HEK293 (cell line): ENCODE measurements at regions not wholly inside any gene's neighbourhood (a gene's known extent, or its start where the extent isn't known, plus 50 kb on each side); places are given as distances from the start of the nearest gene placed in this dataset.

Experiments used
- CTCF ChIA-PET: fragments of 350-600 bp; formaldehyde crosslinking; extraction: SDS; loops from one replicate; lab custom pipeline; 2021; ENCODE audit warnings: antibody characterized with exemption; lab: Yijun Ruan, JAX
- POLR2A ChIA-PET: fragments of 300-600 bp; formaldehyde crosslinking; extraction: SDS; loops from one replicate; lab custom pipeline; 2020; ENCODE audit warnings: antibody characterized with exemption, inconsistent platforms; lab: Yijun Ruan, JAX
- H3K27ac ChIP-seq: fragments of 200-500 bp; sonication (Bioruptor generic); 2 replicates; pipeline ENCODE4 v1.5.1; 2014; ENCODE audit warnings: low read depth, low read length, control low read depth, inconsistent platforms; ENCODE audit errors: extremely low read depth
- H3K36me3 ChIP-seq, 2 experiments: fragments of 200-500 bp in 1 of 2; sonication (Bioruptor generic) in 1 of 2; 1 replicate in 1 of 2; 2 replicates in 1 of 2; pipeline ENCODE4 v1.5.1; 2014 to 2017; ENCODE audit warnings: inconsistent platforms in 2 of 2, low read length in 2 of 2; ENCODE audit not compliant: control insufficient read depth in 2 of 2, insufficient read depth in 1 of 2
- H3K4me1 ChIP-seq: fragments of 200-500 bp; sonication (Bioruptor generic); 2 replicates; pipeline ENCODE4 v1.5.1; 2014; ENCODE audit warnings: mild to moderate bottlenecking, low read length, inconsistent platforms; ENCODE audit not compliant: control insufficient read depth, insufficient read depth
- H3K4me3 ChIP-seq: 2 replicates; pipeline ENCODE4 v1.5.1; 2011; ENCODE audit warnings: low read depth, mild to moderate bottlenecking, control low read depth, low read length, moderate library complexity
- H3K9me3 ChIP-seq: fragments of 200-500 bp; sonication (Bioruptor generic); 2 replicates; pipeline ENCODE4 v1.5.1; 2014; ENCODE audit warnings: low read depth, low read length, inconsistent platforms; ENCODE audit not compliant: control insufficient read depth, insufficient read depth
- GLI2 ChIP-seq: fragments of 450-650 bp; formaldehyde crosslinking; IDR thresholded peaks from 2 replicates; pipeline ENCODE4; 2017; ENCODE audit warnings: missing biosample characterization, missing genetic modification characterization, low read depth, borderline replicate concordance
- HOXC10 ChIP-seq: sonication (generic); formaldehyde crosslinking; IDR thresholded peaks from 2 replicates; pipeline ENCODE4 v1.8.1; 2023; ENCODE audit warnings: mild to moderate bottlenecking, missing genetic modification reagents
- KLF9 ChIP-seq: fragments of 450-650 bp; formaldehyde crosslinking; IDR thresholded peaks from 2 replicates; pipeline ENCODE4 v1.5.1; 2016; ENCODE audit warnings: missing biosample characterization, missing genetic modification characterization, low read depth
- SCRT1 ChIP-seq: fragments of 450-650 bp; formaldehyde crosslinking; IDR thresholded peaks from 2 replicates; pipeline ENCODE4 v1.5.1; 2016; ENCODE audit warnings: missing biosample characterization, missing genetic modification characterization, borderline replicate concordance
- SP3 ChIP-seq: fragments of 450-650 bp; formaldehyde crosslinking; IDR thresholded peaks from 2 replicates; pipeline ENCODE4 v1.5.1; 2016; ENCODE audit warnings: missing biosample characterization, missing genetic modification characterization
- ZBTB20 ChIP-seq: fragments of 450-650 bp; formaldehyde crosslinking; IDR thresholded peaks from 2 replicates; pipeline ENCODE4 v1.5.1; 2016; ENCODE audit warnings: missing biosample characterization, missing genetic modification characterization
- ZFHX2 ChIP-seq: fragments of 450-650 bp; formaldehyde crosslinking; conservative IDR thresholded peaks from 2 replicates; pipeline ENCODE4 v1.5.1; 2016; ENCODE audit warnings: missing biosample characterization, missing genetic modification characterization
- ZFP3 ChIP-seq: fragments of 450-650 bp; formaldehyde crosslinking; IDR thresholded peaks from 2 replicates; pipeline ENCODE4 v1.5.1; 2016; ENCODE audit warnings: low read depth, missing biosample characterization, missing genetic modification characterization
- ZNF529 ChIP-seq: fragments of 450-650 bp; formaldehyde crosslinking; IDR thresholded peaks from 2 replicates; pipeline ENCODE4 v1.5.1; 2017; ENCODE audit warnings: missing genetic modification characterization, missing biosample characterization; ENCODE audit not compliant: insufficient replicate concordance
- ZNF561 ChIP-seq: fragments of 450-650 bp; IDR thresholded peaks from 2 replicates; pipeline ENCODE4 v1.5.1; 2018; ENCODE audit warnings: missing biosample characterization, missing genetic modification characterization, borderline replicate concordance
- ZNF776 ChIP-seq: fragments of 450-650 bp; formaldehyde crosslinking; IDR thresholded peaks from 2 replicates; pipeline ENCODE4 v1.5.0; 2017; ENCODE audit warnings: missing biosample characterization, missing genetic modification characterization, borderline replicate concordance
- ZNF843 ChIP-seq: fragments of 450-650 bp; formaldehyde crosslinking; IDR thresholded peaks from 2 replicates; pipeline ENCODE4 v1.5.1; 2016; ENCODE audit warnings: missing biosample characterization, missing genetic modification characterization
- TF ChIP-seq, protein P1 (sequence below): fragments of 450-650 bp; formaldehyde crosslinking; IDR thresholded peaks from 2 replicates; pipeline ENCODE4 v1.5.1; 2017; ENCODE audit warnings: missing biosample characterization, missing genetic modification characterization
- TF ChIP-seq, protein P2 (sequence below): fragments of 450-650 bp; formaldehyde crosslinking; IDR thresholded peaks from 2 replicates; pipeline ENCODE4 v1.5.1; 2016; ENCODE audit warnings: missing biosample characterization, missing genetic modification characterization
- TF ChIP-seq, protein P3 (sequence below): fragments of 450-650 bp; formaldehyde crosslinking; IDR thresholded peaks from 2 replicates; pipeline ENCODE4 v1.5.1; 2017; ENCODE audit warnings: missing biosample characterization, missing genetic modification characterization
- TF ChIP-seq, protein P4 (sequence below): fragments of 450-650 bp; formaldehyde crosslinking; IDR thresholded peaks from 2 replicates; pipeline ENCODE4 v1.5.1; 2016; ENCODE audit warnings: missing biosample characterization, missing genetic modification characterization, low read depth
- TF ChIP-seq, protein P5 (sequence below): IDR thresholded peaks from 2 replicates; pipeline ENCODE4 v1.6.1; 2011; ENCODE audit warnings: mild to moderate bottlenecking, low read depth, low read length, borderline replicate concordance
- TF ChIP-seq, protein P6 (sequence below): fragments of 450-650 bp; formaldehyde crosslinking; IDR thresholded peaks from 2 replicates; pipeline ENCODE4 v1.5.1; 2016; ENCODE audit warnings: missing biosample characterization, missing genetic modification characterization, borderline replicate concordance

DNA sequence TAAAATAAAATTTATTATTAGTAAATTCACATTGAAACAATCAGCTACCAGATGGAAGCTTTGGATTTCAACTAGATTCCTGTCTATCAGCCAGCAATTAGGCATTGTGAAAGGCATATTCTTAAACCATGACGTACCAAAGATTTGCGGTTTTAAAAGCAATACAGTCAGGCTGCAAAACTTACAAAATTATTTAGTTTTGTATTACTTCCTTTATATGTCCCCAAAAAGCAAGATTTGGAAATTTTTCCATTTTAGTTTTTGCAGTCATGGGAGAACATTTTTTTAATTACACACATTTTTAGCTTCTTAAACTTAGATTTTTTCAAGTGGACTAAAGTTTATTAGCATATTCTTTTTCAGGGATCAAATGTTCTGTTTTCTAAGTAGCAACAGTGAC, 225.0 kb upstream of the KITLG start (continued):
- TF ChIP-seq, protein P1, sequence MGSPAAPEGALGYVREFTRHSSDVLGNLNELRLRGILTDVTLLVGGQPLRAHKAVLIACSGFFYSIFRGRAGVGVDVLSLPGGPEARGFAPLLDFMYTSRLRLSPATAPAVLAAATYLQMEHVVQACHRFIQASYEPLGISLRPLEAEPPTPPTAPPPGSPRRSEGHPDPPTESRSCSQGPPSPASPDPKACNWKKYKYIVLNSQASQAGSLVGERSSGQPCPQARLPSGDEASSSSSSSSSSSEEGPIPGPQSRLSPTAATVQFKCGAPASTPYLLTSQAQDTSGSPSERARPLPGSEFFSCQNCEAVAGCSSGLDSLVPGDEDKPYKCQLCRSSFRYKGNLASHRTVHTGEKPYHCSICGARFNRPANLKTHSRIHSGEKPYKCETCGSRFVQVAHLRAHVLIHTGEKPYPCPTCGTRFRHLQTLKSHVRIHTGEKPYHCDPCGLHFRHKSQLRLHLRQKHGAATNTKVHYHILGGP = no peak
- TF ChIP-seq ZBTB20 (tag by site-specific recombination) (no peak), HOXC10 (CRISPR knock-in tag) (no peak), ZFHX2 (tag by site-specific recombination) (no peak), ZNF843 (tag by site-specific recombination) (no peak), KLF9 (no peak), ZFP3 (tag by site-specific recombination) (no peak)
- TF ChIP-seq, protein P2, sequence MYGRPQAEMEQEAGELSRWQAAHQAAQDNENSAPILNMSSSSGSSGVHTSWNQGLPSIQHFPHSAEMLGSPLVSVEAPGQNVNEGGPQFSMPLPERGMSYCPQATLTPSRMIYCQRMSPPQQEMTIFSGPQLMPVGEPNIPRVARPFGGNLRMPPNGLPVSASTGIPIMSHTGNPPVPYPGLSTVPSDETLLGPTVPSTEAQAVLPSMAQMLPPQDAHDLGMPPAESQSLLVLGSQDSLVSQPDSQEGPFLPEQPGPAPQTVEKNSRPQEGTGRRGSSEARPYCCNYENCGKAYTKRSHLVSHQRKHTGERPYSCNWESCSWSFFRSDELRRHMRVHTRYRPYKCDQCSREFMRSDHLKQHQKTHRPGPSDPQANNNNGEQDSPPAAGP (tag by site-specific recombination) = no peak

DNA sequence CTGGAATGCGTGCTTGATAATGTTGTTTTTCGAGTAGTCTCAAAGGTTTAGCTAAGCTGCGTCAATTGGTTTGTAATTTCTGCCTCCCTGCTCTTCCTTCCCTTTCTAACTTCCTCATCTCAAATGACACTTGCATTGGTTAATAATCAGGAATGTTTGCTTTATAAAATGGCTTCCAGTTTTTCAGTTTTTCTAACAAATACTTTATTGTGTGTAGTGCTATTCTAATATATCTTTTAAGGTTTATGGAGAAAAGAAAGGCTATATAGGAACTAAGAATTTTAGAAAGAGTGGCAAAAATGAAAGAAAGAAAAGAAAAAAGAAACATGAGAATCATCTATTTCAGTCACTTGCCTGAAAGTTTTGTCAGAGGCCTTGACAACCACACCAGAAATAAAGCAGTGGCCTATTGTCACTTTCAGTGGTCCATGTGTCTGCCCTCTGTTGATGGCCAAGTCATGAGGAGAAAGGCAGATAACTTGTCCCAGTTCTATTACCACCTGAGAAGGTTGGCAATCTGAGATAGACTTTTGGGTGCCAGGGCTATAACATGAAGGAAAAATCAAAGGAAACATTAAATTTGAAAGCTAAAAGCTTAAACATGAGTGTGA, 221.9 kb upstream of the KITLG start:
- H3K4me3 ChIP-seq = no peak overlapping the region
- ChIA-PET POLR2A (no interaction called here), CTCF (no interaction called here)
- TF ChIP-seq ZNF529 (tag by site-specific recombination) (no peak), GLI2 (no peak), ZNF561 (tag by site-specific recombination) (no peak), ZNF776 (tag by site-specific recombination) (no peak), SP3 (tag by site-specific recombination) (no peak), SCRT1 (tag by site-specific recombination) (no peak)
- TF ChIP-seq, protein P3, sequence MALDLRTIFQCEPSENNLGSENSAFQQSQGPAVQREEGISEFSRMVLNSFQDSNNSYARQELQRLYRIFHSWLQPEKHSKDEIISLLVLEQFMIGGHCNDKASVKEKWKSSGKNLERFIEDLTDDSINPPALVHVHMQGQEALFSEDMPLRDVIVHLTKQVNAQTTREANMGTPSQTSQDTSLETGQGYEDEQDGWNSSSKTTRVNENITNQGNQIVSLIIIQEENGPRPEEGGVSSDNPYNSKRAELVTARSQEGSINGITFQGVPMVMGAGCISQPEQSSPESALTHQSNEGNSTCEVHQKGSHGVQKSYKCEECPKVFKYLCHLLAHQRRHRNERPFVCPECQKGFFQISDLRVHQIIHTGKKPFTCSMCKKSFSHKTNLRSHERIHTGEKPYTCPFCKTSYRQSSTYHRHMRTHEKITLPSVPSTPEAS (tag by site-specific recombination) = no peak
- TF ChIP-seq, protein P4, sequence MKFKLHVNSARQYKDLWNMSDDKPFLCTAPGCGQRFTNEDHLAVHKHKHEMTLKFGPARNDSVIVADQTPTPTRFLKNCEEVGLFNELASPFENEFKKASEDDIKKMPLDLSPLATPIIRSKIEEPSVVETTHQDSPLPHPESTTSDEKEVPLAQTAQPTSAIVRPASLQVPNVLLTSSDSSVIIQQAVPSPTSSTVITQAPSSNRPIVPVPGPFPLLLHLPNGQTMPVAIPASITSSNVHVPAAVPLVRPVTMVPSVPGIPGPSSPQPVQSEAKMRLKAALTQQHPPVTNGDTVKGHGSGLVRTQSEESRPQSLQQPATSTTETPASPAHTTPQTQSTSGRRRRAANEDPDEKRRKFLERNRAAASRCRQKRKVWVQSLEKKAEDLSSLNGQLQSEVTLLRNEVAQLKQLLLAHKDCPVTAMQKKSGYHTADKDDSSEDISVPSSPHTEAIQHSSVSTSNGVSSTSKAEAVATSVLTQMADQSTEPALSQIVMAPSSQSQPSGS (tag by site-specific recombination) = no peak
- TF ChIP-seq, protein P5, sequence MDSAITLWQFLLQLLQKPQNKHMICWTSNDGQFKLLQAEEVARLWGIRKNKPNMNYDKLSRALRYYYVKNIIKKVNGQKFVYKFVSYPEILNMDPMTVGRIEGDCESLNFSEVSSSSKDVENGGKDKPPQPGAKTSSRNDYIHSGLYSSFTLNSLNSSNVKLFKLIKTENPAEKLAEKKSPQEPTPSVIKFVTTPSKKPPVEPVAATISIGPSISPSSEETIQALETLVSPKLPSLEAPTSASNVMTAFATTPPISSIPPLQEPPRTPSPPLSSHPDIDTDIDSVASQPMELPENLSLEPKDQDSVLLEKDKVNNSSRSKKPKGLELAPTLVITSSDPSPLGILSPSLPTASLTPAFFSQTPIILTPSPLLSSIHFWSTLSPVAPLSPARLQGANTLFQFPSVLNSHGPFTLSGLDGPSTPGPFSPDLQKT = no peak
- TF ChIP-seq, protein P6, sequence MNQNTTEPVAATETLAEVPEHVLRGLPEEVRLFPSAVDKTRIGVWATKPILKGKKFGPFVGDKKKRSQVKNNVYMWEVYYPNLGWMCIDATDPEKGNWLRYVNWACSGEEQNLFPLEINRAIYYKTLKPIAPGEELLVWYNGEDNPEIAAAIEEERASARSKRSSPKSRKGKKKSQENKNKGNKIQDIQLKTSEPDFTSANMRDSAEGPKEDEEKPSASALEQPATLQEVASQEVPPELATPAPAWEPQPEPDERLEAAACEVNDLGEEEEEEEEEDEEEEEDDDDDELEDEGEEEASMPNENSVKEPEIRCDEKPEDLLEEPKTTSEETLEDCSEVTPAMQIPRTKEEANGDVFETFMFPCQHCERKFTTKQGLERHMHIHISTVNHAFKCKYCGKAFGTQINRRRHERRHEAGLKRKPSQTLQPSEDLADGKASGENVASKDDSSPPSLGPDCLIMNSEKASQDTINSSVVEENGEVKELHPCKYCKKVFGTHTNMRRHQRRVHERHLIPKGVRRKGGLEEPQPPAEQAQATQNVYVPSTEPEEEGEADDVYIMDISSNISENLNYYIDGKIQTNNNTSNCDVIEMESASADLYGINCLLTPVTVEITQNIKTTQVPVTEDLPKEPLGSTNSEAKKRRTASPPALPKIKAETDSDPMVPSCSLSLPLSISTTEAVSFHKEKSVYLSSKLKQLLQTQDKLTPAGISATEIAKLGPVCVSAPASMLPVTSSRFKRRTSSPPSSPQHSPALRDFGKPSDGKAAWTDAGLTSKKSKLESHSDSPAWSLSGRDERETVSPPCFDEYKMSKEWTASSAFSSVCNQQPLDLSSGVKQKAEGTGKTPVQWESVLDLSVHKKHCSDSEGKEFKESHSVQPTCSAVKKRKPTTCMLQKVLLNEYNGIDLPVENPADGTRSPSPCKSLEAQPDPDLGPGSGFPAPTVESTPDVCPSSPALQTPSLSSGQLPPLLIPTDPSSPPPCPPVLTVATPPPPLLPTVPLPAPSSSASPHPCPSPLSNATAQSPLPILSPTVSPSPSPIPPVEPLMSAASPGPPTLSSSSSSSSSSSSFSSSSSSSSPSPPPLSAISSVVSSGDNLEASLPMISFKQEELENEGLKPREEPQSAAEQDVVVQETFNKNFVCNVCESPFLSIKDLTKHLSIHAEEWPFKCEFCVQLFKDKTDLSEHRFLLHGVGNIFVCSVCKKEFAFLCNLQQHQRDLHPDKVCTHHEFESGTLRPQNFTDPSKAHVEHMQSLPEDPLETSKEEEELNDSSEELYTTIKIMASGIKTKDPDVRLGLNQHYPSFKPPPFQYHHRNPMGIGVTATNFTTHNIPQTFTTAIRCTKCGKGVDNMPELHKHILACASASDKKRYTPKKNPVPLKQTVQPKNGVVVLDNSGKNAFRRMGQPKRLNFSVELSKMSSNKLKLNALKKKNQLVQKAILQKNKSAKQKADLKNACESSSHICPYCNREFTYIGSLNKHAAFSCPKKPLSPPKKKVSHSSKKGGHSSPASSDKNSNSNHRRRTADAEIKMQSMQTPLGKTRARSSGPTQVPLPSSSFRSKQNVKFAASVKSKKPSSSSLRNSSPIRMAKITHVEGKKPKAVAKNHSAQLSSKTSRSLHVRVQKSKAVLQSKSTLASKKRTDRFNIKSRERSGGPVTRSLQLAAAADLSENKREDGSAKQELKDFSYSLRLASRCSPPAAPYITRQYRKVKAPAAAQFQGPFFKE (tag by site-specific recombination) = no peak
- TF ChIP-seq, all 188 proteins: peak for 0
- Histone ChIP-seq H3K9me3 (no peaks in the 10 kb centered on the region), H3K27ac (no peak overlapping the region), H3K36me3 (no peaks in the 10 kb centered on the region), H3K4me1 (no peaks in the 10 kb centered on the region)
